ENCODE measurements at regions not wholly inside any gene's neighbourhood (a gene's known extent, or its start where the extent isn't known, plus 50 kb on each side); places are given as distances from the start of the nearest gene placed in this dataset.

DNA sequence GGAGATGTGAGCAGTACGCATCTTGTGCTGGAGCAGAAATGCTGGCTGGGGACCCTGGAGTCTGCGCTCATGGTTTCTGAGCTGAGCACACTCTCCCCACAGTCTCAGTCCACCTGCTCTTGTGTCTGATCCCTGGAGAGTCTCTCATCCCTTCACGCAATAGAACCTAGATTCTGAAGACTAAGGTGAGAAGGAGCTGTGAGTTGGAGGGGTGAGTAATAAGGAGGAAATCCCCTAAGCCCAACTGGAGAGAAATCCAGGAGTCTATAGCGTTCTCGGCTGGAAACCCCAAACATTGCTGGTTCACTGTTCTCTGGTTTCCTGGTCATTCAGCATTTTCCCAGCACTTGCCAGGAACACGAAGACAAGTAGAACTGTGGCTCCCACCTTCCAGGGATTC lies 68.3 kb upstream of the SMNDC1 start:
- H3K4me1 ChIP-seq = peaks cover 0 to 6% of the 10 kb centered on the region in 2 donors
- intact Hi-C loops (cut with DNase I) = no loop called here
- no peak overlapping the region for H3K27ac ChIP-seq
- TF ChIP-seq, protein P1, sequence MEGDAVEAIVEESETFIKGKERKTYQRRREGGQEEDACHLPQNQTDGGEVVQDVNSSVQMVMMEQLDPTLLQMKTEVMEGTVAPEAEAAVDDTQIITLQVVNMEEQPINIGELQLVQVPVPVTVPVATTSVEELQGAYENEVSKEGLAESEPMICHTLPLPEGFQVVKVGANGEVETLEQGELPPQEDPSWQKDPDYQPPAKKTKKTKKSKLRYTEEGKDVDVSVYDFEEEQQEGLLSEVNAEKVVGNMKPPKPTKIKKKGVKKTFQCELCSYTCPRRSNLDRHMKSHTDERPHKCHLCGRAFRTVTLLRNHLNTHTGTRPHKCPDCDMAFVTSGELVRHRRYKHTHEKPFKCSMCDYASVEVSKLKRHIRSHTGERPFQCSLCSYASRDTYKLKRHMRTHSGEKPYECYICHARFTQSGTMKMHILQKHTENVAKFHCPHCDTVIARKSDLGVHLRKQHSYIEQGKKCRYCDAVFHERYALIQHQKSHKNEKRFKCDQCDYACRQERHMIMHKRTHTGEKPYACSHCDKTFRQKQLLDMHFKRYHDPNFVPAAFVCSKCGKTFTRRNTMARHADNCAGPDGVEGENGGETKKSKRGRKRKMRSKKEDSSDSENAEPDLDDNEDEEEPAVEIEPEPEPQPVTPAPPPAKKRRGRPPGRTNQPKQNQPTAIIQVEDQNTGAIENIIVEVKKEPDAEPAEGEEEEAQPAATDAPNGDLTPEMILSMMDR (IDR thresholded peaks at IDR 0.05) = no peak
- TF ChIP-seq POLR2A (IDR thresholded peaks at IDR 0.05) = no peak
- H3K4me3 ChIP-seq (replicated peaks in 1 of 3) = no peak overlapping the region
- no peaks in the 10 kb centered on the region for H3K36me3 ChIP-seq
- WGBS, 2 donors = 77 to 92% methylated on average over 6 of the region's 6 CpGs
- H3K9me3 ChIP-seq = no peaks in the 10 kb centered on the region
- no peaks in the 10 kb centered on the region for H3K27me3 ChIP-seq
- DNase-seq = no peak

DNA sequence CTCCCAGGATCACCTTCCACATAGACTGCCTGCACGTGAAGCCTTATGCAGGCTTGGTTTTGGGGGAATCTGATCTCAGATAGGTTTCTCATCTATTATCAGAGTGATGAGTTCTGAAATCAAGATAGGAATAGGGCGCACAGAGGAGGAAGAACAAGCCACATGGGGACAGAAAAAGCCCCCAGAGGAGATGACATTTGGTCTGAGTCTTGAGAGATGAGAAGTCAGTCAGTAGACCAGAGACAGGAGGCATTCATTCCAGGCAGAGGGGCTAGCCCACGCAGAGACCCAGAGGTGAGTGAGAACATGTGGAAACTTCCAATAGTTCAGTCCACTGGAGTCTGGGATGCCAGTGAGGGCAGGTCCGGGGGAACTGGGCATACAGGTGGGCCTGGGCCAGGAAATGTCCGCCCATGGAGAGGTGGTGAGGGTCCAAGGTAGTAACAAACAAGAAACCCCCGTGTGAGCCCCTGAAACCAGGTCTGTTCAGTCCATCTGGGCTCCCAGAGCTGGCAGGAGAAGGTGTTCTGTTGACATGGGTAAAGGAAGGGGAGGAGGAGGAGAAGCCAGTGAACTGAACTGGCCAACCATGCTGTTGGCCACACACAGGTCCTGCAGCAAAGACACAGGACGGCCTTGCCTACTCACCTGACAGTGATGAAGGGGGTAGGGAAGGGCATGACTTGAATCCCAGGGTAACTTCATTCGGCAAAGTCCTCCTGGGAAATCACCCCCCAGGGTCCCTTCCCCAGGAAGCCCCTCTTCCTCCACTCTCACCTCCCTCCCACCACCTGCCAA lies 69.3 kb upstream of the SMNDC1 start:
- peaks cover 0 to 6% of the 10 kb centered on the region in 2 donors for H3K4me1 ChIP-seq
- H3K4me3 ChIP-seq (replicated peaks in 1 of 3) = no peak overlapping the region
- 90 to 91% methylated on average over 8 of the region's 8 CpGs for WGBS, 2 donors
- intact Hi-C loops (cut with DNase I) = no loop called here
- no peaks in the 10 kb centered on the region for H3K9me3 ChIP-seq
- TF ChIP-seq POLR2A (IDR thresholded peaks at IDR 0.05) = no peak
- TF ChIP-seq, protein P1 (IDR thresholded peaks at IDR 0.05) = no peak
- H3K27ac ChIP-seq = no peak overlapping the region
- H3K36me3 ChIP-seq = no peaks in the 10 kb centered on the region
- DNase-seq = no peak
- H3K27me3 ChIP-seq = no peaks in the 10 kb centered on the region

DNA sequence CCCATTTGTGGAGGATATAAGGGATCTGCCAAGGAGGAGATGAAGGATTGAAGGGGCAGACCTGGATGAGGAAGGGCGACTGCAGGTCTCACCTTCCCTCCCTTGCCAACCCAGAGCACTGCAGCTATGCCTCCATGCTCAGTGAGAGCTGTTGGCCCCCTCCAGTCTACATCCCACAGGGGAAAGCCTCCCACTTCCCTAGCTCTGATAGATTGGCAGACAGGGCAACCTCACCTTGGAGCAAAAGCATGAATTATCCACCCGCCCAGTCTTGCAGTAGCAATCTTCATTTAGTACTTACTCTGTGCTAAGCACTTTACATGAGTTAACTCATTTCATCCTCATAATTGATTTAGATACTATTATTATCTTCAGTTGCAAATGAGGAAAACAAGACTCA lies 70.4 kb upstream of the SMNDC1 start:
- Histone ChIP-seq H3K36me3 (no peaks in the 10 kb centered on the region), H3K27me3 (no peaks in the 10 kb centered on the region), H3K27ac (no peak overlapping the region), H3K4me1 (peaks cover 0 to 6% of the 10 kb centered on the region in 2 donors), H3K9me3 (no peaks in the 10 kb centered on the region), H3K4me3 (replicated peaks in 1 of 3) (no peak overlapping the region)
- DNase-seq = no peak
- intact Hi-C loops (cut with DNase I) = no loop called here
- 96 to 100% methylated on average over 2 of the region's 2 CpGs for WGBS, 2 donors
- TF ChIP-seq POLR2A (IDR thresholded peaks at IDR 0.05) = no peak
- TF ChIP-seq, protein P1 (IDR thresholded peaks at IDR 0.05) = no peak

DNA sequence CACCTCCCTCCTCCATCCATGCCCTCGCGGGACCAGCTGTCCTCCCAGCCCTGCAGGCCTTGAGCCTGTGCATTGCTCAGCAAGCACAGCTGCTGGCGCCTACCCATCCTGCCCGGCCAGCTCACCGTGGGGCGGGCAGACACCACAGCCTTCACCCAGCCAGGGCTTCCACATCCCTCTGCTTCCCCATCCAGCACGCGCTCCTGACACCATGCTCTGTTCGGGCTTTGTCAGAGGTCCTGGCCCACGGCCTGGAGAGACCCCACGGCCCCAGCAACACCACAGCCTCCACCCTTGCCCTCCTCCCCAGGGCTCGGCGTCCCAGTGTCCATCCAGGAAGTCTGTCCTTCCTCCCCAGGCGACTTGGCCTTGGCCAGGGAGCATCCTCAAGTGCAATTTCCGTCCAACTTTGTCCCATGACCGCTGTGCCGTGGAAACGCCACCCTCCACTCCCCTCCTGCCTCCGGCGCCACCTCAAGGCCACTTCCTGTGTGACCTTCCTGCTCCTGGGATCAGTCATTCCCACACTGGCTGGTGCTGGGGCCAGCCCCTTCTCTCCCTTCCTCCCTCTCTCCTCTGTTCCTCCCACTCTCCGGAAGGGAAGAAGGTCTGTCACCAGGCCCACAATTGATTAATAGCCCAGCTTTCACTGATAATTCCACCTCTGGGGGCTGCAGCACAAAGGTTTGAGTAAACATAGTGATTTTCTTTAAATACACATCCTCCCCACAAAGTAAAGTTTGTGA lies 71.5 kb upstream of the SMNDC1 start:
- H3K4me3 ChIP-seq (replicated peaks in 1 of 3) = no peak overlapping the region
- 63 to 78% methylated on average over 20 to 21 of the region's 21 CpGs for WGBS, 2 donors
- peak overlapping the region in 1 of 3 donors; percentile 43 for H3K27ac ChIP-seq
- no peaks in the 10 kb centered on the region for H3K9me3 ChIP-seq
- intact Hi-C loops (cut with DNase I) = no loop called here
- H3K27me3 ChIP-seq = no peaks in the 10 kb centered on the region
- H3K4me1 ChIP-seq = peaks cover 0 to 6% of the 10 kb centered on the region in 2 donors
- DNase-seq = peak in 1 of 2 donors; percentile 21
- TF ChIP-seq, protein P1 (IDR thresholded peaks at IDR 0.05) = no peak
- no peaks in the 10 kb centered on the region for H3K36me3 ChIP-seq

DNA sequence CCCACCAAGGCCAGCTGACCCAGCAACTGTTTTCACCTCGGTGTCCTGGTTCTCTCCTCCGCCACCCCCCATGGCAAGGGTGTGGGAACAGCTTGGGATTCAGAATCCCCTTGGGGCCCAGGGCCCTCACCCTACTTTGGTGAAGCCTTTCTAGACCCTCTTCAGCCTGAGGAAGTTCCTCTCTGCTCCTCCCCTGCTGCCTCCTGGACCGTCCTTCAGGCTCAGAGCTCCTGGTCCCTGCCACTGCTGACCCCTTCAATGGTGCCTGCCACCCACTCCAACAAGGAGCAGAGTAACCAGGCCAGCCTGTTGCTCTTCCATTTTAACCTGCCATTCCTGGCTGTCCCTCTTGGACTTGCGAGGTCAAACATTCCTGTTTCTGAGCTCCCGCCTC lies 72.0 kb upstream of the SMNDC1 start:
- DNase-seq = no peak
- Histone ChIP-seq H3K4me1 (peaks cover 0 to 6% of the 10 kb centered on the region in 2 donors), H3K4me3 (replicated peaks in 1 of 3) (no peak overlapping the region), H3K27ac (peak overlapping the region in 1 of 3 donors; percentile 43), H3K9me3 (no peaks in the 10 kb centered on the region), H3K36me3 (no peaks in the 10 kb centered on the region), H3K27me3 (no peaks in the 10 kb centered on the region)
- TF ChIP-seq POLR2A (IDR thresholded peaks at IDR 0.05) = no peak
- TF ChIP-seq, protein P1 (IDR thresholded peaks at IDR 0.05) = no peak
- 64 to 80% methylated on average over 5 of the region's 5 CpGs for WGBS, 2 donors
- intact Hi-C loops (cut with DNase I) = no loop called here

Measured in thyroid gland (tissue), 4 donors.